Neural cell (in vitro differentiated cells): ENCODE measurements at regions not wholly inside any gene's neighbourhood (a gene's known extent, or its start where the extent isn't known, plus 50 kb on each side); places are given as distances from the start of the nearest gene placed in this dataset.

Experiments
- H2AFZ ChIP-seq: fragments of 200-600, 300-800 bp; sonication (generic), shearing (Covaris generic); 2 replicates; pipeline ENCODE4 v1.6.0; 2014; ENCODE audit warnings: low read depth, mild to moderate bottlenecking, antibody characterized with exemption, low read length, moderate library complexity
- H3F3A ChIP-seq: fragments of 200-600 bp; shearing (Covaris generic); 2 replicates; pipeline ENCODE4 v1.6.1; 2016; ENCODE audit warnings: mild to moderate bottlenecking, moderate library complexity, mixed read lengths, antibody characterized with exemption, low read length; ENCODE audit not compliant: insufficient read depth, poor library complexity, severe bottlenecking
- H3K27ac ChIP-seq: fragments of 200-600, 300-800 bp; sonication (generic), shearing (Covaris generic); 2 replicates; pipeline ENCODE4 v1.5.1; 2014; ENCODE audit warnings: mild to moderate bottlenecking, low read length, moderate library complexity
- H3K27me3 ChIP-seq: fragments of 300-800, 200-600 bp; sonication (generic), shearing (Covaris generic); 2 replicates; pipeline ENCODE4 v1.6.0; 2014; ENCODE audit warnings: mild to moderate bottlenecking, low read depth, low read length, moderate library complexity; ENCODE audit not compliant: insufficient read depth
- H3K36me3 ChIP-seq: fragments of 300-800, 200-600 bp; sonication (generic), shearing (Covaris generic); 2 replicates; pipeline ENCODE4 v1.5.1; 2014; ENCODE audit warnings: mild to moderate bottlenecking, antibody characterized with exemption, low read length, moderate library complexity; ENCODE audit not compliant: insufficient read depth
- H3K4me2 ChIP-seq: fragments of 300-800, 200-600 bp; sonication (generic), shearing (Covaris generic); 2 replicates; pipeline ENCODE4 v1.6.0; 2014; ENCODE audit warnings: mild to moderate bottlenecking, low read length
- H3K4me3 ChIP-seq: fragments of 300-800, 200-600 bp; sonication (generic), shearing (Covaris generic); 2 replicates; pipeline ENCODE4 v1.5.1; 2014; ENCODE audit warnings: mild to moderate bottlenecking, low read length, moderate library complexity
- H3K79me2 ChIP-seq: fragments of 200-600 bp; shearing (Covaris generic); replicated peaks from 2 replicates; pipeline ENCODE4 v1.6.0; 2014; ENCODE audit warnings: mild to moderate bottlenecking, low read length, moderate library complexity; ENCODE audit not compliant: insufficient read depth
- H3K9ac ChIP-seq: fragments of 300-800, 200-600 bp; sonication (generic), shearing (Covaris generic); 2 replicates; pipeline ENCODE4 v1.6.1; 2016; ENCODE audit warnings: mild to moderate bottlenecking, low read length, mixed read lengths
- H3K9me2 ChIP-seq: fragments of 200-600 bp; shearing (Covaris generic); 2 replicates; pipeline ENCODE4 v1.6.1; 2016; ENCODE audit warnings: mild to moderate bottlenecking, low read length, mixed read lengths; ENCODE audit not compliant: insufficient read depth
- H3K9me3 ChIP-seq: fragments of 200-600, 300-800 bp; sonication (generic), shearing (Covaris generic); 2 replicates; pipeline ENCODE4 v1.6.1; 2016; ENCODE audit warnings: mild to moderate bottlenecking, mixed run types, low read length, moderate library complexity, mixed read lengths
- H4K20me1 ChIP-seq: fragments of 200-600 bp; shearing (Covaris generic); 2 replicates; pipeline ENCODE4 v1.6.1; 2016; ENCODE audit warnings: mild to moderate bottlenecking, mixed run types; ENCODE audit not compliant: insufficient read depth
- CTCF ChIP-seq: fragments of 450-650 bp; IDR thresholded peaks from 2 replicates; pipeline ENCODE4 v1.5.1; 2014; ENCODE audit warnings: antibody characterized with exemption, mild to moderate bottlenecking, moderate library complexity; ENCODE audit not compliant: poor library complexity, severe bottlenecking
- EP300 ChIP-seq: fragments of 450-650 bp; conservative IDR thresholded peaks from 2 replicates; pipeline ENCODE4 v1.6.1; 2014; ENCODE audit warnings: antibody characterized with exemption, mild to moderate bottlenecking, moderate library complexity; ENCODE audit not compliant: poor library complexity, severe bottlenecking
- EZH2 ChIP-seq: fragments of 200-600, 300-800 bp; shearing (Covaris generic), sonication (generic); IDR thresholded peaks from 2 replicates; pipeline ENCODE4 v1.6.1; 2014; ENCODE audit warnings: antibody characterized with exemption, low read length, borderline replicate concordance, mild to moderate bottlenecking; ENCODE audit not compliant: insufficient read depth, poor library complexity, severe bottlenecking
- MXI1 ChIP-seq: fragments of 450-650 bp; conservative IDR thresholded peaks from 2 replicates; pipeline ENCODE4 v1.6.1; 2014; ENCODE audit warnings: antibody characterized with exemption, mild to moderate bottlenecking; ENCODE audit not compliant: poor library complexity, severe bottlenecking
- POLR2AphosphoS5 ChIP-seq: IDR thresholded peaks from 2 replicates; pipeline ENCODE4 v1.6.1; 2012
- RAD21 ChIP-seq: fragments of 450-650 bp; conservative IDR thresholded peaks from 2 replicates; pipeline ENCODE4 v1.6.1; 2014; ENCODE audit warnings: antibody characterized with exemption, mild to moderate bottlenecking, moderate library complexity
- REST ChIP-seq: IDR thresholded peaks from 2 replicates; pipeline ENCODE4 v1.6.1; 2012; ENCODE audit warnings: borderline replicate concordance
- SMC3 ChIP-seq: fragments of 450-650 bp; conservative IDR thresholded peaks from 2 replicates; pipeline ENCODE4 v1.6.1; 2014; ENCODE audit warnings: antibody characterized with exemption, mild to moderate bottlenecking, moderate library complexity; ENCODE audit not compliant: poor library complexity
- TAF1 ChIP-seq: IDR thresholded peaks from 2 replicates; pipeline ENCODE4 v1.6.1; 2012; ENCODE audit warnings: low read depth

- Histone ChIP-seq H3K9ac (no peak overlapping the region), H3K4me2 (no peak overlapping the region), H4K20me1 (no peaks in the 10 kb centered on the region), H3F3A (no peaks in the 10 kb centered on the region), H3K9me3 (no peaks in the 10 kb centered on the region), H3K4me3 (no peak overlapping the region), H3K9me2 (no peaks in the 10 kb centered on the region), H3K36me3 (no peaks in the 10 kb centered on the region), H2AFZ (no peak overlapping the region), H3K27me3 (no peaks in the 10 kb centered on the region), H3K79me2 (no peaks in the 10 kb centered on the region), H3K27ac (no peak overlapping the region)
- TF ChIP-seq EP300, result no peak
- TF ChIP-seq EZH2, result no peak
- TF ChIP-seq TAF1, result no peak
- TF ChIP-seq CTCF, result no peak
- TF ChIP-seq SMC3, result no peak
These were observed 102.5 kb upstream of the CELF2 start for GRCh38 chr10:10915215-10915614.

- Histone ChIP-seq H4K20me1 (no peaks in the 10 kb centered on the region), H3K36me3 (no peaks in the 10 kb centered on the region), H3K4me2 (no peak overlapping the region), H3K79me2 (no peaks in the 10 kb centered on the region), H3K9me3 (no peaks in the 10 kb centered on the region), H3K4me3 (no peak overlapping the region), H3F3A (no peaks in the 10 kb centered on the region), H3K9me2 (no peaks in the 10 kb centered on the region), H2AFZ (no peak overlapping the region), H3K27ac (no peak overlapping the region), H3K9ac (no peak overlapping the region), H3K27me3 (no peaks in the 10 kb centered on the region)
- TF ChIP-seq TAF1, result no peak
- TF ChIP-seq POLR2AphosphoS5, result no peak
- no peak for TF ChIP-seq SMC3
- no peak for TF ChIP-seq MXI1
- no peak for TF ChIP-seq EZH2
- TF ChIP-seq EP300, result no peak
These were observed 100.6 kb upstream of the CELF2 start for GRCh38 chr10:10917031-10917430.

DNA sequence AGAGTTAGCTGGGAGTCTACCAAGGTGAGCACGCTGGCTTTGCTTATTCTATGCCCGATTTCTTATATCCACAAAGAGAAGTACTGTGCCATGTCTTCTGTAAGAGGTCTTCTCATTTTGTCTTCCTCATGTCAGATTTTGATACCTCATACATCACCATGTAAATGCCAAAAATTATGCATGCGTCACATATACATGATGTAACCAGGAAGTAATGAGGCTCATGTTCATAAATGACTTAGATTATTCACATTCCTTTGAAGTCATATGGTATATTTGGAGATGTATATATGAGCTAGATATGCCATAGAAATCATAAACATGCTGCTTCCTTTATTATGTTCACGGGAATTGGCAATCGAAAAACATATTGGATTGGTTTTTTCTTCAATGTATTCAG, 97.7 kb upstream of the CELF2 start:
- H3K9ac ChIP-seq, result no peak overlapping the region
- H3K9me2 ChIP-seq, result no peaks in the 10 kb centered on the region
- H2AFZ ChIP-seq, result no peak overlapping the region
- H3K79me2 ChIP-seq, result no peaks in the 10 kb centered on the region
- H3K9me3 ChIP-seq, result no peaks in the 10 kb centered on the region
- H3K36me3 ChIP-seq, result no peaks in the 10 kb centered on the region
- H3K4me2 ChIP-seq, result no peak overlapping the region
- H3K27me3 ChIP-seq, result no peaks in the 10 kb centered on the region
- H3K27ac ChIP-seq, result no peak overlapping the region
- TF ChIP-seq EP300 (no peak), REST (no peak), SMC3 (no peak), EZH2 (no peak), RAD21 (no peak), MXI1 (no peak), POLR2AphosphoS5 (no peak), CTCF (no peak), TAF1 (no peak)
- no peak overlapping the region for H3K4me3 ChIP-seq
- no peaks in the 10 kb centered on the region for H3F3A ChIP-seq
- H4K20me1 ChIP-seq, result no peaks in the 10 kb centered on the region
